NCI-H69 (cell line): ENCODE measurements at regions not wholly inside any gene's neighbourhood (a gene's known extent, or its start where the extent isn't known, plus 50 kb on each side); places are given as distances from the start of the nearest gene placed in this dataset.
"Not testable (repeated sequence)": the region's sequence is repeated elsewhere in the genome, so short reads cannot be mapped to it uniquely, and the experiment has no call there.

Experiments
- DNase-seq: peaks from one replicate; lab custom pipeline; 2025; lab: John Stamatoyannopoulos, UW

GRCh38 chr5:174982485-174982884 lies 258.1 kb downstream of the MSX2 start:
- DNase-seq: no peak

DNA sequence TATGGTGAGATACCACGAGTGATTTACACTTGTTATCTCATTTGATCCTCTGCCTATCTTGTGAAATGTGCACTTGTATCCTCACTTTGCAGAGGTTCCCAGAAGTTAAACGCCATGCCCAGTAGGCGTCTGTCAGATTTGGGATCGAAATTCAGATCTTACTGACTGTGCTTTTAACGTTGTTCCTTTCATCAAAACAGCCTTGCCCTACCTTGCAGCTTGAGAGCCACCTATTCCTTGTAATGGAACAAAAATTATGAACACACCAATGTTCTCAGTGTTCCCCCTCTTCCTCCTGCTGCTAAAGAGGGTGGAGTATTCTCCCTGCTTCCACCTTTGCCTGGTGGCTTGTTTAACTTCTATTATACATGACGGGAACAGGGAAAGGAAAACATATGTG lies 257.0 kb downstream of the MSX2 start:
- no peak for DNase-seq

GRCh38 chr5:174980952-174981351 lies 256.6 kb downstream of the MSX2 start:
- DNase-seq: no peak

- DNase-seq: no peak
These were observed 247.9 kb downstream of the MSX2 start for GRCh38 chr5:174972291-174972690.

DNA sequence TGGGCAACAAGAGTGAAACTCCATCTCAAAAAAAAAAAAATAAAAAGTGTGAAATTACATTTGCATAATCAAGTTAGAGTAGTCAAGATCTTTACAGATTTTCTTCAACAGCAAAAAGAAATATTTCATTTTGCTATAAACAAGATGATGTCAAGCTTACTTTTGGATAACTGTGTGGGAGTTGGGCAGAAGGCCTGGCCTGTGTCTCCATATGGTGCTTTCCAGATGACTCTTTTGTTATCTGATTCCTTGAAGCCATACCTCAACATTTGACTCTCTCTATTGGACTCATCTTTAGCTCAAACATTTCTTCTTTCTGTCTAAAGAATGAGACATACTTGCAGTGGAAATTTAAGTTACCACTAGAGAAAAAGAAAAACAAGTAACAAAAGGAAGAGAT lies 246.8 kb downstream of the MSX2 start:
- no peak for DNase-seq

- no peak for DNase-seq
These were observed 246.1 kb downstream of the MSX2 start for GRCh38 chr5:174970502-174970901.

DNA sequence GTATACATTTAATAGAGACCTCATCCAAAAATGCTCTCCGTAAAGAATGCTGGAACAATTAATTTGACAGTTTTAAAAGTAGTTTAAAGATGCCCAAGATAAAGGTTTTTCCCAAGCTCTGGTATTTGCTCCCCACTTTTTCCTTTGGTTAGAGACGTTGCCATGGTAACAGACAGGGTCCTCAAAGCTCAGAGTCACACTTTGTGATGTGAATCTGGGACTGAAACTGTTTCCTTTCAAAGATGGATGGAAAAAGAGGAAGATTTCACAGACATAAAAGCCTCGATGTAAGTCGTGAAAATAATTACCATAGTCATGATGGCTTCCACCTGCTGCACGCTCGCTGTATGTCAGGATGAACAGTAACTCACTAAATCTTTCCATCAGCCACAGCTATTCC lies 229.5 kb downstream of the MSX2 start:
- DNase-seq: no peak

DNA sequence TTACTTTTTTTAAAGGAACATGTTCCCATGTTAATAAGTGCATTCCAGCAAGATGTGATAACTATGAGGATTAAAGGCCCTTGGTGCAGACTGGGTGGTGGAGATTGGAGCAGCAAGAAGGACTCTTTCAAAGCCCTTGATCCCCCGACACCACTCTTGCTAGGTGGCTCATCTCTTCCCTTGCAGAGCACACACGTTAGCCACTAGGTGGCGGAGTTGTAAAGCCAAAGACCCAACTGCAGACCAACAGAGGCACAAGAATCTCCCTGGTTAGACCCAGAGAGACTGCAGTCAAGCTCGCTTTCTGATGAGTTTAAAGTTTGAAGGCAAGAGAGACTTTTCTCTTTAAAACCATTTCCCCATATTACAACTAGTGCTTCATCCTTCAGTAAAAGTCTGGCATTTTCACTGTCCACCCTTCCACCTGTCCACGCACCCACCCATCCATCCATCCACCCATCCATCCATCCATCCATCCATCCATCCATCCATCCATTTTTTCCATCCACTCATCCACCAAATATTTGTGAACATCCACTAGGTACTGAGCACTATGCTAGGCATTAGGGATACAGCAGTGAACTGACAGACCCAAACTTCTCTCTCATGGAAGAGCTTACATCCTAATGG lies 226.9 kb downstream of the MSX2 start:
- peak; percentile 78 for DNase-seq

- no peak for DNase-seq
These were observed 223.2 kb downstream of the MSX2 start for GRCh38 chr5:174947548-174947947.

DNA sequence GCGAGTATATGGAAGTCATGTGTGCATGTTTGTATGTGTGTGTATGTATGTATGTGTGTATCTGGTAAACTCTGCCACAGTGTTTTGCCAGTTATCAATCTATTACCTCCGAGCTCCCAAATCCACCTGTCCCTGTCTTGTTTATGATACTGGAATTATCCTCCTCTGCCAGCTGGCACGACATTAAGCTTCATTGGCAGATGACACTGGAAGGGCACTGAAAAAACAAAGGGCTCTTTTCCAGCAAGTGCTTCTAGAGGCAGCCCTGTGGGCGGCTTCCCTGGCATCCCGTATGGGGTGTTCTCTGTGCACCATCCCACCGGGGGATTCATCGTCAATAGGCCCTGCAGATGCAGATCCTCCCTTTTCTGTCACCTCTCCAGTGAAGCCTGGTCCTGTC lies 221.5 kb downstream of the MSX2 start:
- no peak for DNase-seq

GRCh38 chr5:174943785-174944184 lies 219.4 kb downstream of the MSX2 start:
- DNase-seq: no peak

- not testable (repeated sequence) for DNase-seq
These were observed 218.6 kb downstream of the MSX2 start for GRCh38 chr5:174943002-174943401.

GRCh38 chr5:174937201-174938123 lies 213.1 kb downstream of the MSX2 start:
- no peak for DNase-seq

DNA sequence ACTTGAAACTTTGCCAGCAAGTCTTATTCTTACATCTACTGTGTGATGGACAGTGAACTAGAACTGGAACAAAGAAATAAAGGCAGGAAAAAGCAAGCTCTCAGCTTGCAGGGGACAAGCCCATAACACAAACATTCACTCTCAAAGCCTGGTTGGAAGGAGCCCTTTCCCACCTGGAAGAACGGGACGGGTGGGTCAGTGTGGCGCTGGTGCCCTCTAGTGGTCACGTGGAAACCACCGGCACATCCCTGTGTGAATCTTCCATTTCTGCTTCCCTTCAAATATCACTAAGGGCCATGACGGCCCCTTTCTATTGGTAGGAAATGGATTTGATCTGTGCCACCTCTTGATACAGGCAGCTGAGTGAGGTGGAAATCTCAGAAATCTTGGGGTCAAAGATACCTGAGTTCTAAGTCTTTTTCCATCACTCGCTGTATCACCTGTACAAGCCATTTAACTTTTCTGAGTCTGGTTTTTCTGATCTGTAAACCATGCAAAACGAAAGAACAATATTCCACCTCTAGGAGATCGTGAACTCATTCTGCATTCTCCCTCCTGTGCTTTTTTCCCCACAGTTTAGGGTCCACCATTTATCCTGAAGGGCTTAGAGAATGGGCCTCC lies 211.6 kb downstream of the MSX2 start:
- DNase-seq: peak; percentile 59

DNA sequence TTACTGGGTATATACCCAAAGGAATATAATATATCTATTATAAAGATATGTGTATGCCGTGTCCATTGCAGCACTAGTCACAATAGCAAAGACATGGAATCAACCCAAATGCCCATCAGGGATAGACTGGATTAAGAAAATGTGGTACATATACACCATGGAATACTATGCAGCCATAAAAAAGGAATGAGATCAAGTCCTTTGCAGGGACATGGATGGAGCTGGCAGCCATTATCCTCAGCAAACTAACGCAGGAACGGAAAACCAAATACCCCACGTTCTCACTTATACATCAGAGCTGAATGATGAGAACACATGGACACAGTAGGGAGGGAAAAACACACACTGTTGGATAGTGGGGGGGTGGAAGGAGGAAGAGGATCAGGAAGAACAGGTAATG lies 206.7 kb downstream of the MSX2 start:
- DNase-seq: not testable (repeated sequence)

- DNase-seq: no peak
These were observed 201.2 kb downstream of the MSX2 start for GRCh38 chr5:174925586-174925985.

- DNase-seq: no peak
These were observed 198.6 kb downstream of the MSX2 start for GRCh38 chr5:174922955-174923354.

- DNase-seq: no peak
These were observed 196.6 kb downstream of the MSX2 start for GRCh38 chr5:174920906-174921550.

- DNase-seq: no peak
These were observed 195.0 kb downstream of the MSX2 start for GRCh38 chr5:174919351-174919750.

DNA sequence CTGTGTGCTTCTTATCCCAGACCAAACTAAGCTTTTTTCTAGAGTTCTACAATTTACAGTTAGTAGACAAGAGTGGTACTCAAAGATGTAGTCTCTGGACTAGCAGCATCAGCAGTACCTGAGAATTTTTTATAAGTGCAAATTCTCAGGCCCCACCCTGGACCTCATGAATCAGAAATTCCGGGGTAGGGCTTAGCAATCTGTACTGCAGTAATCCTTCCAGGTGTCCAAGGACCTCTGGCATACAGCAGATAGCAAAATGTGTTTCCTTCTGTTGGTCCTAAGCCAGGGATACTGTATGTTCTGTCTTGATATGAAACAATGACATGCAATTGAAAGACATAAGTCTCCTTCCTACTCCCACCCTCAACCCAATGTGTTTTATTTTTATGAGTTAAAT lies 194.3 kb downstream of the MSX2 start:
- no peak for DNase-seq

DNA sequence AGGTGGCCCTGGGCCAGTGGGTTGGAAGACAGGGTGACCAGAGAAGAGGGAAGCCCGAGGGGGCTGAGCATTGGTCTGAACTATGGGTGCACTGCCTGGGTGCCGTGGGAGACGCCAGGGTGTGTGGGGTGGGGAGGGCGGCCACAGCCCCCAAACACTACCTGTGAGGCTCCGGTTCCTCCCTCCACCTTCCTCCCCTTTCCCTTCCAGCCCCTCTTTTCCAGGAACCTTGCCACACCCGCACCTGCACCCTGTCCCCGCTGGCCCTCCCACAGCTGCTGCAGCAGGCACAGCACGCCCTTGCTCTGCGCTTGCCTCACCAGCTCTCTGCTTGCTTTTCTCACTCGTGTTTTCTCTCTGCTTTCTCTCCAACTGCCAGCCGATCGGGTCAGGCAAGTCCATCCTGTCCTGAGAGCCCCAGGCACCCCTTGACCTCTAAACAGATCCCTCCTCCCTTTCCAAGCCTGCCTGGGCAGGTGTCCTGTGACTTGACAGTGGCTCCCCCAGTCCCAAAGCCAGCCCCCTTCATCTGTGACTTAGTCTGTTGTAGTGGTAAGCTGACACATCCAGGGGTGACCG lies 193.7 kb downstream of the MSX2 start:
- DNase-seq: no peak

- DNase-seq: not testable (repeated sequence)
These were observed 193.1 kb downstream of the MSX2 start for GRCh38 chr5:174917435-174917834.
